ENCODE measurements at regions not wholly inside any gene's neighbourhood (a gene's known extent, or its start where the extent isn't known, plus 50 kb on each side); places are given as distances from the start of the nearest gene placed in this dataset.

DNA sequence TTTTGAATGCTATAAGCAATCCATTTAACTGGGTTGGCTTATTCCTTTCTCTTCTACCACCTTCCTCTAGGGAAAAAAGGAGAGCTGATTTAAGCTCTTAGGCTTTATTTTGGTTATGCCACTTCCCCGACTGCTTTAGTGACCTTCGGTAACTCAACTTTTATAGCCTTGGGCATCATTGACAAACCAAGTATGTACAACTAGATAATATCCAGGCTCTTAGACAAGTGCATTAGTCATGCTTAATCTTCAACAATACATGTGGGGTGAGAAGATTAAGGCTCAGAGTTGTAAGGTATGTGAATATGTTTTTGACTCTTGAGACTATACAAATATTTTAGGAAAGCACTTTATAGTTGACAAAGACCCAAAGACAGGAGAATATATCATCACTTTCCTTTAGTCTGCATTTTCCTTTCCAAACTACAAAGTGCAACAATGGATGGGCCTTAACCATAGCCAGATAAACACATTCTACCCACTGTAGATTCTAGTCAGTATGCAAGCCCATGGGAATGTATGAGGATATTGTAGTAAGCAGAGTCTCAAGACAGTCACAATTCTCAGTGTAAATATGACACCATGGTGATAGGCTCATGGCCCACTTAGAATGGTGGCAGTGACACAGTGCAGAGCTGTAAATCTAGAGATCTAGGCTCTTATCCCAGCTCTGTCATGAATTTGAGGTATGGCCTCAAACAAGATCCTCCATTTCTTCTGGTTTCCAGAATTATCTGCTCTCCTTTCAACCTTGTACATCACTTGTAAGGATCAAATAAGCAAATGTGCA is 1117.3 kb downstream of the SORCS3 start:
- Histone ChIP-seq H3K36me3 (no peaks in the 10 kb centered on the region), H3K27ac (no peak overlapping the region), H3K27me3 (no peaks in the 10 kb centered on the region), H3K4me1 (no peaks in the 10 kb centered on the region), H3K4me3 (no peak overlapping the region), H3K9me3 (no peaks in the 10 kb centered on the region)
- TF ChIP-seq, protein P1, sequence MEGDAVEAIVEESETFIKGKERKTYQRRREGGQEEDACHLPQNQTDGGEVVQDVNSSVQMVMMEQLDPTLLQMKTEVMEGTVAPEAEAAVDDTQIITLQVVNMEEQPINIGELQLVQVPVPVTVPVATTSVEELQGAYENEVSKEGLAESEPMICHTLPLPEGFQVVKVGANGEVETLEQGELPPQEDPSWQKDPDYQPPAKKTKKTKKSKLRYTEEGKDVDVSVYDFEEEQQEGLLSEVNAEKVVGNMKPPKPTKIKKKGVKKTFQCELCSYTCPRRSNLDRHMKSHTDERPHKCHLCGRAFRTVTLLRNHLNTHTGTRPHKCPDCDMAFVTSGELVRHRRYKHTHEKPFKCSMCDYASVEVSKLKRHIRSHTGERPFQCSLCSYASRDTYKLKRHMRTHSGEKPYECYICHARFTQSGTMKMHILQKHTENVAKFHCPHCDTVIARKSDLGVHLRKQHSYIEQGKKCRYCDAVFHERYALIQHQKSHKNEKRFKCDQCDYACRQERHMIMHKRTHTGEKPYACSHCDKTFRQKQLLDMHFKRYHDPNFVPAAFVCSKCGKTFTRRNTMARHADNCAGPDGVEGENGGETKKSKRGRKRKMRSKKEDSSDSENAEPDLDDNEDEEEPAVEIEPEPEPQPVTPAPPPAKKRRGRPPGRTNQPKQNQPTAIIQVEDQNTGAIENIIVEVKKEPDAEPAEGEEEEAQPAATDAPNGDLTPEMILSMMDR (IDR thresholded peaks at IDR 0.05), result no peak
- intact Hi-C loops (cut with DNase I; ENCODE audit: low total_unique reads), result no loop called here
- no peak for DNase-seq

DNA sequence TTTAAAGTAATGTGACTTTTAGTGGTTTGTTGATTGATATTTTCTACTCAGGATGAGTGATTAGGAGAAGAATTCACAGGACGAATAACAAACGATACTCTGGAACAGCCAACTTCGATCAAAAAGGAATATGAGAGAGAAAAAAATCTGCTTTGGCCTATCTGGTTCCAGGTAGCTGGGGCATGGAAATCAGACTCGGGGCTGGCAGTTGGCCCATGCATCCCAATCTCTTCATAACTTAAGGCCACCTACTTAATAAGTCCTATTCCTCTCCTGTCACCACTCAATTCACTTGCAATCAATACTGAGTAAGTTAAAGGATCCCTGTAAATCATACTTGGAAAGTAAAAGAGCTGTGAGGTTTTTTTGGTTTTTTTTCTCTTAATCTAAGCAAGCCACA is 1116.2 kb downstream of the SORCS3 start:
- H3K36me3 ChIP-seq, result no peaks in the 10 kb centered on the region
- DNase-seq, result no peak
- no peak overlapping the region for H3K27ac ChIP-seq
- intact Hi-C loops (cut with DNase I; ENCODE audit: low total_unique reads), result no loop called here
- H3K4me3 ChIP-seq, result no peak overlapping the region
- H3K27me3 ChIP-seq, result no peaks in the 10 kb centered on the region
- TF ChIP-seq, protein P1 (IDR thresholded peaks at IDR 0.05), result no peak
- no peaks in the 10 kb centered on the region for H3K4me1 ChIP-seq
- H3K9me3 ChIP-seq, result no peaks in the 10 kb centered on the region

DNA sequence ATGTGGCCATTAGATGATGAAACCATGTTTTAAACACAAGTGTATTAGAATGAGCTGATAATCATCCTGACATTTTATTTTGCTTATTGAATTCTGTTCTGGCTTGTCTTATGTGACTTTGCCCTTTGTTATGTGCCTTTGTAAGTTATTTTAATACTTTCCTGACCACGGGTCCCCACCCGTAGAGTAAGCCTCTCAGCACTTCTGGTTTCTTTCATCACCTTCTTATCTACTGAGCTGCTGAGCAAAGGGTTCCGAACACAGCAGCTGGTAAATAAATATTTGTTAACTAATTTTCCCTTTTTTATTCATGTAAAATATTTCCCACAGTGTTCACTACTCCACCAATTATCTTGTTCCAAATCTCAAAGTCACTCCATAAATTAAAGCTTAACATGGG is 1115.3 kb downstream of the SORCS3 start:
- H3K4me1 ChIP-seq, result no peaks in the 10 kb centered on the region
- no peak for DNase-seq
- TF ChIP-seq, protein P1 (IDR thresholded peaks at IDR 0.05), result no peak
- no peaks in the 10 kb centered on the region for H3K9me3 ChIP-seq
- H3K27me3 ChIP-seq, result no peaks in the 10 kb centered on the region
- H3K27ac ChIP-seq, result no peak overlapping the region
- intact Hi-C loops (cut with DNase I; ENCODE audit: low total_unique reads), result no loop called here
- no peaks in the 10 kb centered on the region for H3K36me3 ChIP-seq
- no peak overlapping the region for H3K4me3 ChIP-seq

DNA sequence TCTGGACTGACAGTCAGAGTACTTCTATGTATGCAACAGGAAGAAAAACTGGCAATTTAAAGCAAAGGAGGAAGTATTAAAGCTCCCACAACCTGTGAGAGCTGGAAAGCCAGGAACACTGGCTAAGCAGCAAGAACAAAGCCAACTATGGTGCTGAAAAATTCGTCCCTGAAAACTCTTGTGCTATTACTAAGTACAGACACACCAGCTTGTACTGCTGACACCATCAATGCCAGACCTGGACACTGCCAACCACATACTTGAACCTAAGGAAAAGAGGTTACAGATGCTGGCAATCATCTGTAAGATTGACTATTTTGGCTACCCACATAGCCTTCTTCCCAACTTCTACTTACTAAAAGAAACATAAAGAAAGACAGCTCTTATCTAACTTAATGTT is 1110.6 kb downstream of the SORCS3 start:
- no peak overlapping the region for H3K27ac ChIP-seq
- H3K4me3 ChIP-seq, result no peak overlapping the region
- TF ChIP-seq, protein P1 (IDR thresholded peaks at IDR 0.05), result no peak
- DNase-seq, result no peak
- H3K4me1 ChIP-seq, result no peaks in the 10 kb centered on the region
- no peaks in the 10 kb centered on the region for H3K27me3 ChIP-seq
- intact Hi-C loops (cut with DNase I; ENCODE audit: low total_unique reads), result no loop called here
- H3K9me3 ChIP-seq, result no peaks in the 10 kb centered on the region
- no peaks in the 10 kb centered on the region for H3K36me3 ChIP-seq

DNA sequence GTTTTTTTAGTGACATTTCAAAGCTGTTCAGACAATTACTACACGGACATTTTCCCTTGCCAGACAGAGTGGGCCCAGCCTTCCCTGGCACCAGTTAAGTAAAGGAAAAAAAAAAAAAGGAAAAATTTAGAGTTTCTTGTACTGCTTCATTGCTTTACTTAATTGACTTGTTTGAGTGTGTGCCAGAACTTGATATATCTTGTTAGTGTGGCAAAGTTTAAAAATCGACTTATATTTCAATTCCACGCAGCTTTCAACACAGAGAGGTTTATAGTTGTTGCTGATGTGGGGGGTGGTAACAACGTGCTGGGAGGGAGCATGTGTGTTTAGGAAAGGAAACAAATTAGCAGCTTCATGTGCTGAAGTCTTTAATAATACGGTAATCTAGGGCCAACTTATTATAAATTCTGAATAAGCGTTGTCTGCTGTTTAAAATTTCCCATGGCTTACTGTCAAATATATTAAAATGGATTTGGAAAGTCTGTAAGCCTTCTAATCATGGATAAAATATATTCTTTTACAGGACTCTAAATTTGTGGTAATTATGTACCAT is 1104.6 kb downstream of the SORCS3 start:
- Histone ChIP-seq H3K4me1 (no peaks in the 10 kb centered on the region), H3K36me3 (no peaks in the 10 kb centered on the region), H3K27me3 (no peaks in the 10 kb centered on the region), H3K27ac (no peak overlapping the region), H3K4me3 (no peak overlapping the region), H3K9me3 (no peaks in the 10 kb centered on the region)
- TF ChIP-seq, protein P1 (IDR thresholded peaks at IDR 0.05), result no peak
- no peak for DNase-seq
- intact Hi-C loops (cut with DNase I; ENCODE audit: low total_unique reads), result no loop called here

Measured in tibial artery (tissue), 4 donors.